ENCODE measurements at regions not wholly inside any gene's neighbourhood (a gene's known extent, or its start where the extent isn't known, plus 50 kb on each side); places are given as distances from the start of the nearest gene placed in this dataset.
A peak's percentile ranks its signal among the peaks of the same experiment; 100 is the strongest.

DNA sequence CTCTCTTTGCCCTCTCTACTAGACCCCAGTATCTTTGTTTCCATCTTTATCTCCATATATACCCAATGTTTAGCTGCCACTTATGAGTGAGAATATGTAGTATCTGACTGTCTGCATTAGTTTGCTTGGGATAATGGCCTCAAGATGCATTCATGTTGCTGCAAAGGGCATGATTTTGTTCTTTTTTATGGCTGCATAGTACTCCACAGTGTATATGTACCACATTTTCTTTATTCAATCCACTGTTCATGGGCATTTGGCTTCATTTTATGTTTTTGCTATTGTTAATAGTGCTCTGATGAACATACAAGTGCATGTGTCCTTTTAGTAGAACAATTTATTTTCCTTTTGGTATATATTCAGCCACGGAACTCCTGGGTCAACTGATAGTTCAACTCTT is 671.5 kb upstream of the GRM7 start:
- Histone ChIP-seq H3K9me3 (no peaks in the 10 kb centered on the region), H3K27me3 (replicated peaks; ENCODE audit: insufficient read depth) (no peaks in the 10 kb centered on the region), H3K4me1 (replicated peaks) (no peaks in the 10 kb centered on the region), H3K27ac (no peak overlapping the region), H3K36me3 (no peaks in the 10 kb centered on the region), H3K4me3 (no peak overlapping the region)
- no peak for DNase-seq (ENCODE audit: low spot score)
- TF ChIP-seq POLR2AphosphoS5 (IDR thresholded peaks at IDR 0.05) (no peak), CTCF (IDR thresholded peaks at IDR 0.05) (no peak), POLR2A (IDR thresholded peaks at IDR 0.05) (no peak)
- 93% methylated on average over 1 of the region's 1 CpG for WGBS
- intact Hi-C loops (cut with DNase I) = no loop called here

GRCh38 chr3:6204891-6205290 is 656.0 kb upstream of the GRM7 start:
- no peaks in the 10 kb centered on the region for H3K4me1 ChIP-seq (replicated peaks)
- no peak for DNase-seq (ENCODE audit: low spot score)
- no peaks in the 10 kb centered on the region for H3K36me3 ChIP-seq
- no peak for TF ChIP-seq POLR2A (IDR thresholded peaks at IDR 0.05)
- peak in 1 of 4 experiments; percentile 12 for TF ChIP-seq CTCF (IDR thresholded peaks at IDR 0.05)
- H3K27me3 ChIP-seq (replicated peaks; ENCODE audit: insufficient read depth) = no peaks in the 10 kb centered on the region
- H3K9me3 ChIP-seq = no peaks in the 10 kb centered on the region
- H3K27ac ChIP-seq = no peak overlapping the region
- intact Hi-C loops (cut with DNase I) = no loop called here
- no peak overlapping the region for H3K4me3 ChIP-seq
- 64% methylated on average over 1 of the region's 1 CpG for whole genome bisulfite sequencing

DNA sequence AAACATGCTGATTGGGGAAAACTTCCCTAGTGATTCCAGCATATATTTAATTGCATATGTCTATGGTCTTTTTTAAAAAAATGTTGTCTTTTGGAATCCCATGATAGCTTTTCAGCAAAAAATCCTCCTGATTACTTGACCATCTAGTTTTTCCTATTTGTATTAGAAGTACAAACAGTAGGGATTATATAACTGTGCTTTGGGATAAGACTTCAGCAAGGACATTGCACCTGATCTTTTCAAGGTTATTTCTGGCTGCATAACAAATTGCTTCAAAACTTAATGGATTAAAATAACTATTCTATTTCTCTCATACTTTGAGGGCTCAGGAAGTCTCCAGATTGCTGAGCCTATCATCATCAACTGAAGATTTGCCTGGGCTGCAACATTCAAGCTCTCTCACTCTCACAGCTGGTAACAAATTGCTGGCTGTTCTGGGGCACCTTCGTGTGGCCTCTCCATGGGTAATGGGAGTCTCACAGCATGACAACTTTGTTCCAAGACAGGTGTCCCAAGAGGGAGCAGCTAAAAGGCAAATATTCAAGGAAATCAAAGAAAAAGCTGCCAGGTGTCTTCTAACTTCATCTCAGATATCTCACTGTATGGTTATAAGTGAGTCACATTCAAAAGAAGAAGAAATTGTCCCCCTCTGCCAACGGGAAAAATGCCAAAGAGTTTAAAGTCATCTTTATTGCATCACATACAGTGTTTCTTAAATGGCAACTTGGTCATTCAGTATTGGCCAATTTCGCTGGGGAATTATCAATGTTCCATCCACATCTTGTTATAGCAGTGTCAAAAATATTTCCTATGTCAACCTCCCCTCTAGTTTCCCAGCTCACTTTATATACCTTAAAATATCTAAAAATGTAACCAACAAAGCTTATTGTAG is 644.5 kb upstream of the GRM7 start:
- TF ChIP-seq CTCF (IDR thresholded peaks at IDR 0.05) (no peak), POLR2AphosphoS5 (IDR thresholded peaks at IDR 0.05) (no peak), POLR2A (IDR thresholded peaks at IDR 0.05) (no peak)
- Histone ChIP-seq H3K36me3 (no peaks in the 10 kb centered on the region), H3K4me1 (replicated peaks) (no peaks in the 10 kb centered on the region), H3K27me3 (replicated peaks; ENCODE audit: insufficient read depth) (no peaks in the 10 kb centered on the region), H3K27ac (no peak overlapping the region), H3K9me3 (no peaks in the 10 kb centered on the region), H3K4me3 (no peak overlapping the region)
- DNase-seq (ENCODE audit: low spot score) = no peak
- 49% methylated on average over 3 of the region's 3 CpGs for WGBS
- intact Hi-C loops (cut with DNase I) = no loop called here

DNA sequence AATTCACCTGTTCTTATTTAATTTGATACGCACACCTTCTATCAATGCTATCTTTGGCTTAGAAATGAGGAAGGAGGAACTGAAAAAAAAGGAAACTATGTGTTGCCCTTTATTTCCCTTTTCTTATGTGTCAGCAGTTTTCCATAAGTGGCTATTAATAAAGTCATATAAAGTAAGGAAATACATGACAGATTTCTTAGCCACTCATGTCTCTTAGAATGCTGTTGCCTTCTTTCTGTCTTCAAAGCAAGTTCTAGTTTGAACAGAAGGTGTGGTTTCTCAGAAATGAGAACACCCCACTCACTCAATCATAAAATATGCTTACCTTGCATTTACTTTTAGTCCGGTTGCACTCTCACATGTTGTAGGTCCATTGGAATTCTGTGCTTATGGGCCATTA is 640.5 kb upstream of the GRM7 start:
- DNase-seq (ENCODE audit: low spot score) = no peak
- Histone ChIP-seq H3K4me1 (replicated peaks) (no peaks in the 10 kb centered on the region), H3K9me3 (no peaks in the 10 kb centered on the region), H3K27me3 (replicated peaks; ENCODE audit: insufficient read depth) (no peaks in the 10 kb centered on the region), H3K4me3 (no peak overlapping the region), H3K36me3 (no peaks in the 10 kb centered on the region), H3K27ac (no peak overlapping the region)
- intact Hi-C loops (cut with DNase I) = no loop called here
- TF ChIP-seq POLR2AphosphoS5 (IDR thresholded peaks at IDR 0.05) = no peak
- no peak for TF ChIP-seq POLR2A (IDR thresholded peaks at IDR 0.05)
- 62% methylated on average over 2 of the region's 2 CpGs for WGBS

- DNase-seq (ENCODE audit: low spot score) = no peak
- no peak overlapping the region for H3K4me3 ChIP-seq
- no peaks in the 10 kb centered on the region for H3K4me1 ChIP-seq (replicated peaks)
- intact Hi-C loops (cut with DNase I) = no loop called here
- WGBS = 53% methylated on average over 1 of the region's 1 CpG
- TF ChIP-seq CTCF (IDR thresholded peaks at IDR 0.05) = no peak
- no peak for TF ChIP-seq POLR2A (IDR thresholded peaks at IDR 0.05)
- TF ChIP-seq POLR2AphosphoS5 (IDR thresholded peaks at IDR 0.05) = no peak
- no peak overlapping the region for H3K27ac ChIP-seq
- H3K36me3 ChIP-seq = no peaks in the 10 kb centered on the region
- no peaks in the 10 kb centered on the region for H3K9me3 ChIP-seq
- H3K27me3 ChIP-seq (replicated peaks; ENCODE audit: insufficient read depth) = no peaks in the 10 kb centered on the region
These were observed 638.8 kb upstream of the GRM7 start for GRCh38 chr3:6222069-6222468.

Measured in prostate gland (tissue), 2 donors.